Activated naive CD4-positive, alpha-beta T cell treated with anti-CD3 and anti-CD28 coated beads, Interleukin-2, amount 50 U/mL, for 24 hours (primary cell): ENCODE measurements at regions not wholly inside any gene's neighbourhood (a gene's known extent, or its start where the extent isn't known, plus 50 kb on each side); places are given as distances from the start of the nearest gene placed in this dataset.
"Not testable (repeated sequence)": the region's sequence is repeated elsewhere in the genome, so short reads cannot be mapped to it uniquely, and the experiment has no call there.

ENCODE experiments used
- H3K27ac Mint-ChIP-seq: one replicate; pipeline ENCODE4 v1.8.0; 2021; ENCODE audit warnings: mild to moderate bottlenecking, mixed read lengths
- H3K27me3 Mint-ChIP-seq: one replicate; pipeline ENCODE4 v1.8.0; 2021; ENCODE audit warnings: mixed read lengths
- H3K36me3 Mint-ChIP-seq: one replicate; pipeline ENCODE4 v1.8.0; 2021; ENCODE audit warnings: mixed read lengths
- H3K4me1 Mint-ChIP-seq: one replicate; pipeline ENCODE4 v1.8.0; 2021; ENCODE audit warnings: mixed read lengths
- H3K4me3 Mint-ChIP-seq: one replicate; pipeline ENCODE4 v1.8.0; 2021; ENCODE audit warnings: mild to moderate bottlenecking, mixed read lengths
- H3K9me3 Mint-ChIP-seq: one replicate; pipeline ENCODE4 v1.8.0; 2021; ENCODE audit warnings: mixed read lengths

- Mint-ChIP-seq H3K36me3 (no peaks in the 10 kb centered on the region), H3K4me3 (no peak overlapping the region), H3K27me3 (no peaks in the 10 kb centered on the region), H3K4me1 (no peaks in the 10 kb centered on the region), H3K27ac (no peak overlapping the region), H3K9me3 (peaks cover 5% of the 10 kb centered on the region)
These were observed 940.2 kb downstream of the GALC start for GRCh38 chr14:87052646-87053225.

- Mint-ChIP-seq H3K9me3 (peaks cover 5% of the 10 kb centered on the region), H3K4me3 (no peak overlapping the region), H3K36me3 (no peaks in the 10 kb centered on the region), H3K4me1 (no peaks in the 10 kb centered on the region), H3K27me3 (no peaks in the 10 kb centered on the region), H3K27ac (no peak overlapping the region)
These were observed 942.6 kb downstream of the GALC start for GRCh38 chr14:87050421-87050820.

GRCh38 chr14:87049950-87050349, 943.0 kb downstream of the GALC start:
- Mint-ChIP-seq H3K27me3 (no peaks in the 10 kb centered on the region), H3K27ac (no peak overlapping the region), H3K9me3 (peaks cover 5% of the 10 kb centered on the region), H3K36me3 (no peaks in the 10 kb centered on the region), H3K4me3 (no peak overlapping the region), H3K4me1 (no peaks in the 10 kb centered on the region)

- no peak overlapping the region for H3K4me3 Mint-ChIP-seq
- no peaks in the 10 kb centered on the region for H3K36me3 Mint-ChIP-seq
- H3K9me3 Mint-ChIP-seq = no peaks in the 10 kb centered on the region
- H3K27ac Mint-ChIP-seq = no peak overlapping the region
- H3K27me3 Mint-ChIP-seq = no peaks in the 10 kb centered on the region
- no peaks in the 10 kb centered on the region for H3K4me1 Mint-ChIP-seq
These were observed 946.0 kb downstream of the GALC start for GRCh38 chr14:87046960-87047359.

GRCh38 chr14:87045956-87046355, 947.0 kb downstream of the GALC start:
- Mint-ChIP-seq H3K4me1 (no peaks in the 10 kb centered on the region), H3K27ac (no peak overlapping the region), H3K9me3 (no peaks in the 10 kb centered on the region), H3K4me3 (no peak overlapping the region), H3K36me3 (no peaks in the 10 kb centered on the region), H3K27me3 (no peaks in the 10 kb centered on the region)

- Mint-ChIP-seq H3K4me1 (no peaks in the 10 kb centered on the region), H3K4me3 (no peak overlapping the region), H3K27ac (no peak overlapping the region), H3K27me3 (no peaks in the 10 kb centered on the region), H3K9me3 (no peaks in the 10 kb centered on the region), H3K36me3 (no peaks in the 10 kb centered on the region)
These were observed 947.7 kb downstream of the GALC start for GRCh38 chr14:87045246-87045645.

- Mint-ChIP-seq H3K9me3 (no peaks in the 10 kb centered on the region), H3K4me3 (no peak overlapping the region)
These were observed 948.2 kb downstream of the GALC start for GRCh38 chr14:87044807-87045206.

GRCh38 chr14:87043667-87044200, 949.2 kb downstream of the GALC start:
- Mint-ChIP-seq H3K4me1 (no peaks in the 10 kb centered on the region), H3K36me3 (no peaks in the 10 kb centered on the region), H3K27ac (no peak overlapping the region), H3K27me3 (no peaks in the 10 kb centered on the region), H3K4me3 (no peak overlapping the region), H3K9me3 (no peaks in the 10 kb centered on the region)

More at GRCh38 chr14:87044807-87045206, 948.2 kb downstream of the GALC start:
- no peaks in the 10 kb centered on the region for H3K27me3 Mint-ChIP-seq
- no peak overlapping the region for H3K27ac Mint-ChIP-seq
- no peaks in the 10 kb centered on the region for H3K4me1 Mint-ChIP-seq
- no peaks in the 10 kb centered on the region for H3K36me3 Mint-ChIP-seq

- Mint-ChIP-seq H3K27me3 (no peaks in the 10 kb centered on the region), H3K4me1 (no peaks in the 10 kb centered on the region), H3K36me3 (no peaks in the 10 kb centered on the region), H3K27ac (no peak overlapping the region), H3K4me3 (no peak overlapping the region), H3K9me3 (no peaks in the 10 kb centered on the region)
These were observed 950.6 kb downstream of the GALC start for GRCh38 chr14:87042354-87042753.

- no peak overlapping the region for H3K27ac Mint-ChIP-seq
- H3K4me1 Mint-ChIP-seq = no peaks in the 10 kb centered on the region
- no peaks in the 10 kb centered on the region for H3K9me3 Mint-ChIP-seq
- no peak overlapping the region for H3K4me3 Mint-ChIP-seq
- H3K36me3 Mint-ChIP-seq = no peaks in the 10 kb centered on the region
- H3K27me3 Mint-ChIP-seq = no peaks in the 10 kb centered on the region
These were observed 951.5 kb downstream of the GALC start for GRCh38 chr14:87041290-87042020.

- no peaks in the 10 kb centered on the region for H3K27me3 Mint-ChIP-seq
- H3K9me3 Mint-ChIP-seq = peaks cover 17% of the 10 kb centered on the region
- no peak overlapping the region for H3K27ac Mint-ChIP-seq
- no peaks in the 10 kb centered on the region for H3K36me3 Mint-ChIP-seq
- no peaks in the 10 kb centered on the region for H3K4me1 Mint-ChIP-seq
- H3K4me3 Mint-ChIP-seq = no peak overlapping the region
These were observed 958.3 kb downstream of the GALC start for GRCh38 chr14:87034680-87035079.

- no peak overlapping the region for H3K27ac Mint-ChIP-seq
- peaks cover 17% of the 10 kb centered on the region for H3K9me3 Mint-ChIP-seq
- no peaks in the 10 kb centered on the region for H3K27me3 Mint-ChIP-seq
- H3K36me3 Mint-ChIP-seq = no peaks in the 10 kb centered on the region
- H3K4me1 Mint-ChIP-seq = no peaks in the 10 kb centered on the region
- no peak overlapping the region for H3K4me3 Mint-ChIP-seq
These were observed 962.8 kb downstream of the GALC start for GRCh38 chr14:87030197-87030596.

- H3K4me1 Mint-ChIP-seq, H3K36me3 Mint-ChIP-seq: not testable (repeated sequence)
These were observed 972.9 kb downstream of the GALC start for GRCh38 chr14:87020106-87020505.

GRCh38 chr14:87018294-87018693, 974.7 kb downstream of the GALC start:
- peaks cover 8% of the 10 kb centered on the region for H3K9me3 Mint-ChIP-seq
- no peaks in the 10 kb centered on the region for H3K27me3 Mint-ChIP-seq
- no peak overlapping the region for H3K4me3 Mint-ChIP-seq
- no peaks in the 10 kb centered on the region for H3K36me3 Mint-ChIP-seq
- H3K27ac Mint-ChIP-seq = no peak overlapping the region
- no peaks in the 10 kb centered on the region for H3K4me1 Mint-ChIP-seq

More at GRCh38 chr14:87020106-87020505, 972.9 kb downstream of the GALC start:
- not testable (repeated sequence) for H3K4me3 Mint-ChIP-seq, H3K9me3 Mint-ChIP-seq, H3K27me3 Mint-ChIP-seq, H3K27ac Mint-ChIP-seq

GRCh38 chr14:87017335-87017734, 975.6 kb downstream of the GALC start:
- Mint-ChIP-seq H3K27ac (no peak overlapping the region), H3K36me3 (no peaks in the 10 kb centered on the region), H3K4me3 (no peak overlapping the region), H3K4me1 (no peaks in the 10 kb centered on the region), H3K9me3 (peaks cover 8% of the 10 kb centered on the region), H3K27me3 (no peaks in the 10 kb centered on the region)

- Mint-ChIP-seq H3K9me3 (peaks cover 4% of the 10 kb centered on the region), H3K4me1 (no peaks in the 10 kb centered on the region), H3K27ac (no peak overlapping the region), H3K36me3 (no peaks in the 10 kb centered on the region), H3K27me3 (no peaks in the 10 kb centered on the region), H3K4me3 (no peak overlapping the region)
These were observed 978.1 kb downstream of the GALC start for GRCh38 chr14:87014856-87015255.
